Skin of body (tissue), 1 donor: ENCODE measurements at regions not wholly inside any gene's neighbourhood (a gene's known extent, or its start where the extent isn't known, plus 50 kb on each side); places are given as distances from the start of the nearest gene placed in this dataset.

Source experiments
- DNase-seq: peaks from one replicate; lab custom pipeline; 2025; lab: John Stamatoyannopoulos, UW

DNA sequence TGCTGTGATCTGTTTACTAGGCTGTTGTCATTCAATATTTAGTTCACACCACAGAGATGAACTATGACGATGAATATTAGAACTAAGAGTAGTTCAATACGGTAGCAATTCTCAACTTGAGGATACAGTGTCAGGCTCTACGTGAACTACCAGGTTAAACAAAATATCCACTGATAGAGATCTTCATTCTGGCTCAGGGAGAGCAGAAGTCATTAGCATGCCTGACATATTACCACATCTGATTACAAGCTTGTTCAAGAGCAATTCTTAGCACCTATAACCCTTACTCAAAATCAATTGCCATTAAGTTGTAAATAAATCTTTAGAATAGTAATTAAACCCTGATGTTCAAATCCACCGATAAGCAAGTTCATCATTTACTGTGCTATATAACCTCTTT is 207.2 kb downstream of the CHRM3 start:
- no peak for DNase-seq

- no peak for DNase-seq
Measured at GRCh38 chr1:239600588-239600987, 214.2 kb downstream of the CHRM3 start.

DNA sequence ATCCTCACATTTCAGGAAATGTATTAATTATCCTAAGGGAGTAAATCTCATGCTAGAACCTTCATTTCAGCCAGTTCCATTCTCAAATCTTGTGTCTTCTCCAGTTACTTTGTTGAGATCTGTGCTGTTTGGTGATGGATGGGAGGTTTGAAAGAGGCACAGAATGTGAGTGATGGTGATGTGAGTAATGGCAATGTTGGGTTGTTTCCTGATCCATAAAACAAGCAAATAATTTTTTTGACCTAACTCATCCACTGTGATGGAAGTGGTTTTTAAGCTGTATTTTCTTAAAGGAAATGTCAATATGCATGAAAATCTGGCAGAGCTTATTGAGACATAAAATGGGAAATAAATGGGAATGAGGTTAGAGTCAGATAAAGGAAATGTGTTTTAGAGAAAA is 214.7 kb downstream of the CHRM3 start:
- no peak for DNase-seq

- no peak for DNase-seq
Measured at GRCh38 chr1:239603530-239603929, 217.2 kb downstream of the CHRM3 start.

GRCh38 chr1:239606850-239607400 is 220.6 kb downstream of the CHRM3 start:
- DNase-seq, result no peak

DNA sequence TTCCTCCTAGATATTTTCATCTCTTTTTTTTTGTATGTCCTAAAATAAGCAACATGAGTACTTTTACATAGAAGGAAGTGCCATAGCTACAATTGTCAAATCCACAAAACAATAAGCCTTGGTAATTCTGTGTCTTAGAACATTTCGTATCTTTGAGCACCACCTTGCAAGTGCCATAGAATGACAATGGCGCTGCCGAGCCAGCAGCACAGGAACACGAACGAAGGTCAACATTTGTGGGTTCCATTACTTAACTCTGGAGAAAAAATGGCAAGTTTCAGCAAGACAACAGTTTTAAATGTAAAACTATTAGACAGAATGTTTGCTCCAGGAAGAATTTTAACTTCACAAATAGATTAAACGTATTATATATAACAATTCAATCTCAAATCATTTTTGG is 222.1 kb downstream of the CHRM3 start:
- no peak for DNase-seq

GRCh38 chr1:239612379-239612778 is 226.0 kb downstream of the CHRM3 start:
- DNase-seq, result no peak

GRCh38 chr1:239616673-239617072 is 230.3 kb downstream of the CHRM3 start:
- no peak for DNase-seq

DNA sequence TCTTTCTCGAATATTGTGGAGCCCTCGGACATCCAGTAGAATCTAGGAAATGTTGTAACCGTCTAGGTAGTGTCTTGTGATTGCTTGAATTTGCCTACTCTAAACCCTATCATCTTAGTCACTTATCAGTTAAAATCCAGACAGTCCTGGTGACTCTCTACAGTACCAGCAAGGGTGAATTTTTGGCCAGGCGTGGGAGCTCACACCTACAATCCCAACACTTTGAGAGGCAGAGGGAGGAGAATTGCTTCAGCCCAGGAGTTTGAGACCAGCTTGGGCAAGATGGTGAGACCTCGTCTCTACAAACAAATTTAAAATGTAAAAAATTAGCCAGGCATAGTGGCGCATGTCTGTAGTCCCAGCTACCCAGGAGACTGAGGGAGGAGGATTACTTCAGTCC is 230.9 kb downstream of the CHRM3 start:
- DNase-seq, result no peak

DNA sequence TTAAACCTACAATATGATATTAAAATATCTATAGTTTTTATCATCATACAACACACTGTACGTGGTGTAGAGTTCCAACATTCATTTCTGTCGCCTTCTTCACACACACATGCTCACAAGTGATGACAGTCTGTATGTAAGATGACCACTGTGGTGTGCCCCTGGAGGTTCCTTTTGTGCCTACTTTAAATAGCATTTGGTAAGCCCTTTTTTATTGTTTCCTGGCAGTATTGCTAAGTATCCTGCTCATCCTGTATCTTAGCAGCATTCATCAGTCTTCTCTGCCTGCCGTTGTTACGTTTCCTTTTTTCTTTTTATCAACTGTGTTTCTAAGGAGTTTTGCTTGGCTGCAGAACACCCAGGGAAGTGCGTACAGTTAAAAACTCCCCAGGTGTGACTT is 231.4 kb downstream of the CHRM3 start:
- no peak for DNase-seq

GRCh38 chr1:239619190-239619589 is 232.8 kb downstream of the CHRM3 start:
- DNase-seq, result no peak

- DNase-seq, result no peak
Measured at GRCh38 chr1:239630767-239631166, 244.4 kb downstream of the CHRM3 start.

DNA sequence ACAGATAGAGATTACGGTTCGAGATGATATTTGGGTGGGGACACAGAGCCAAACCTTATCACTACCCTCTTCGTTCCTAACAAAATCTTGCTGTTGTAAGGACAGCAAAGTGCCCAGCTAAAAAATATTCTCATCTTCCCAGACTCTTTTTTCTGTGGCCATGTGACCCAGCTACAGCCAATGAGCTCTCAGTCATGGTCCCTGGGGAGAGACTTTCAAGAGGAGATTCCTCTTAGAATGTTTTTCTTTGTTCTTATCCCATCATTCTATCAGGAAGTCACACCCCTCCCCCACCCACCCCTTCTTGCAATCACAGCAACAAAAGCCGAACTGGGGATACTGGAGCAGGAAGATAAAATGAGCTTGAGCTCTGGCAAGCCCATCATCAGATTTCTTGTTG is 247.1 kb downstream of the CHRM3 start:
- DNase-seq, result no peak

DNA sequence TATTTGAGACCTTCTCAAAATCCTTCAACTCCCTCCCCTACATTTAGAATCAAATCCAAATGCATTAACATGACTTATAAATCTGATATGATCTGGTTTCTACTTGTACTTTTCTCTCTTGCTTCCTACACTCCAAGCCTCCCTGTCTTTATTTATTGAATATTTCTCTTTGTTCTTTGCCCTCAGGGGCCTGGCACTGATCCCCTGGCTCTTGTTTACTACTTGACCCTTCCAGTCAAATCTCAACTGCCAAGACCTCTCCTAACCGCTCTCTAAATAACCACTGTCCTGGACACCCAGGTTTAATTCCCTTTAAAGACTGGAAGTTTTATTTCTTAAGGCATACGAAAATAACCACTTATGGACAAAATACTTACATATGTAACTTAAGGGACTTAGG is 248.9 kb downstream of the CHRM3 start:
- no peak for DNase-seq

DNA sequence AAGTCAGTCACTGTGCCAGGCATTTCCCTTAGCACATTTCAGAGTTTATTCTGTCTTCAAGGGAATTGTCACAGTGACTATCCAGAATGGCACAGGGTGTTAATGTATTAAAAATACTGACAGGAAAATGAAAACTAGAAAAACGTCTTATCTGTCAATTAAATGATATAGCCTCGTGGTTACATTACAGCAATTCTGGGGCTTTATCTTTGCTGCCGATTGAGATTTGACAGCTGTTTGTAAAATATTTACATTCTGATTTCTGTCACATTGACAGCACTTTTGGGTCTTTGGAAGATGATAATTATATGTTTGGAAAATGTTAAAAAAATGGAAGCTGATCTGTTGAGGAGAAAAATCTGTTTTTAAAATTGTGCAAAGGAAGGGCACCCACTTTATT is 250.0 kb downstream of the CHRM3 start:
- DNase-seq, result no peak

DNA sequence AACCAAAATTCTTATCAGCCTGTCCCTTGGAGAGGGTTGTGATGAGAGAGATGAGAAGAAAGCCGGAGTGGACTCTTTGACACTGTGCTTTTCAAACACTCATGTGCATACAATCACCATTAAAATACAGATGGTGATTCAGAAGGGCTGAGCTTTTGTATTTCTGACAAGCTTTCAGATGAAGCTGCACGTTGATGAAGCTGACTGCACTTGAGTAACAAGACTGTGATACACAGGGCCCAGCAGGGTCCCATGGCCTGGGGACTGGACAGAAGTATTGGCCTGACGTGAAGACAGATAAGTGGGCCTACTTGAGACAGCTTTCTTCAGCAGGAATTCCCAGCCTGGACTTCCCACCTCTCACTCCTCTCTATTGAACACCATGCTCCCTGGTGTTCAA is 258.2 kb downstream of the CHRM3 start:
- no peak for DNase-seq

- no peak for DNase-seq
Measured at GRCh38 chr1:239647045-239647444, 260.7 kb downstream of the CHRM3 start.

- no peak for DNase-seq
Measured at GRCh38 chr1:239647964-239648632, 261.7 kb downstream of the CHRM3 start.

- peak; percentile 2 for DNase-seq
Measured at GRCh38 chr1:239655023-239655422, 268.7 kb downstream of the CHRM3 start.

DNA sequence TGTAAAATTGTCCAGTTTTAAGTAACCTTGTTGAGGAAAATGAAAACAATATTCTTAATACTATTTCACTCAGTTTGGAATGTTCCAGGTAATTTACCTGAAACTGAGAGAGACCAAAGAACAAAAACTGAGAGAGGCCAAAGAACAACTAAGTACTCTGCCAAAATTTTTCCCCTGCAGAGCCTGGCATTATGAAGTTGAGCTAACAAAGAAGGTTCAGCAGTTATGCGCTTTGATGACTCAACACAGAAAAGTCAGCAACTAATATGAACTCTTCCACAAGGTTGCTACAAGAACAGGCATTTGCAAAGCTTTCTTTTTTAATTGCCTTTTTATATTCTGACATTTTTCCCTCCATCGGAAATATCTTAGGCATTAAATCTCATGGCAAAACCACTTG is 270.9 kb downstream of the CHRM3 start:
- no peak for DNase-seq

DNA sequence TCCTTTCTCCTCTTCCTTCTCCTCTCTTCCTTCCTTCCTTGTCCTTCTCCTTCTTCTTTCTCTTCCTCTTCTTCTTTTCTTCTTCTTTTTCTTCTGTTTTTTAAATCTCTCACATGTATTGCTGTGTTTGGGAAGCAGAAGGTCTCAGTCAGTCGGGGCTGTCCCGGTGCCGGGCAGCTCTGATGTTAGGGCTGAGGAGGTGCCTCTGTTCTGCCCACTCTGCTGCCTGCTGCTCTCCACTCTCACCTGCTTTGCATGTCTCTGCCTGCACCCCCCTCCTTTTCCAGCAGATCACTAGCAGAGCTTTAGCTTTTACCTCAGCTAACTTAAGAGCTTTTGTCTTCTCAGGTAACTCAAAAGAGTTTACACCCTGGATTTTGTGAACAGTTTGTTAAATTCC is 276.6 kb downstream of the CHRM3 start:
- DNase-seq, result no peak

GRCh38 chr1:239672256-239672655 is 285.9 kb downstream of the CHRM3 start:
- DNase-seq, result no peak

DNA sequence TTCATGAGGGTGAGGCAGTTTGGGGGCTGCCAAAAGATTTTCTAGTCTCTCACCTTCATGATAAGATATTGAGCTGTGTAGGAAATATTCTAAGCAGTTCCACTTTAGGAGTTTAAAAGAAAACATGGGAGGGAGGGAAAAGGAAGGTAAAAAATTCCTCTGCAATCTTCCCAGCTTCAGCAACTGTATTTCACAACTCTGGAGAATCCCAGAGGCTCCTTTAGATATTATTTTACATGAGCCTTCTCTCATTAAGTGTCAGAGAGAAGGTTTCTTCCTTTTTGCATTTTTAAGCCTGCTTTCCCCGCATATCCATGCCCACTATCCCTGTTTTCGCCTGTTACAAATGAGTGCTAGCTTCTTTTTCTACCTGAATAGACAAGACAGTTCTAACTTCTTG is 289.4 kb downstream of the CHRM3 start:
- no peak for DNase-seq
